GM12878 (cell line): ENCODE measurements at regions not wholly inside any gene's neighbourhood (a gene's known extent, or its start where the extent isn't known, plus 50 kb on each side); places are given as distances from the start of the nearest gene placed in this dataset.

Source experiments
- ATAC-seq: fragments of 200-7000 bp; cut with Tn5 transposase; 3 replicates; pipeline ENCODE4 v1.9.1; 2020; ENCODE audit warnings: mild to moderate bottlenecking, moderate library complexity
- BruUV-seq: library from RNA; stranded (reverse); fragments of 400-500 nt; replicated peaks from 2 replicates; lab custom pipeline; 2021; lab: Mats Ljungman, UMichigan
- CTCF ChIA-PET: fragments of 300-600 bp; sonication (Branson Sonifier 250); formaldehyde crosslinking; extraction: SDS; loops from one replicate; lab custom pipeline; 2021; ENCODE audit warnings: inconsistent platforms; lab: Yijun Ruan, JAX
- POLR2A ChIA-PET: fragments of 350-600 bp; formaldehyde crosslinking; extraction: SDS; loops from one replicate; lab custom pipeline; 2021; ENCODE audit warnings: inconsistent platforms; lab: Charles Lee
- RAD21 ChIA-PET: fragments of 300-600 bp; sonication (Branson Sonifier 250); formaldehyde crosslinking; loops from one replicate; lab custom pipeline; 2023; ENCODE audit warnings: antibody characterized with exemption; ENCODE audit not compliant: unreplicated experiment; lab: Charles Lee
- SMC1A ChIA-PET: fragments of 300-600 bp; sonication (Branson Sonifier 250); formaldehyde crosslinking; loops from one replicate; lab custom pipeline; 2023; ENCODE audit not compliant: unreplicated experiment, uncharacterized antibody; lab: Charles Lee
- DNase-seq: peaks from one replicate; pipeline ENCODE4 v3.0.0-alpha.2; 2011; ENCODE audit warnings: low read depth, low spot score
- FAIRE-seq: peaks from 3 replicates; lab custom pipeline; 2011; peaks lifted over from hg19 to GRCh38; lab: Jason Lieb, UNC
- H2AFZ ChIP-seq: 2 replicates; pipeline ENCODE4 v1.6.0; 2011; ENCODE audit warnings: low read depth, low read length, control low read depth; ENCODE audit not compliant: control insufficient read depth
- H3K27ac ChIP-seq: 2 replicates; pipeline ENCODE4 v1.5.1; 2011; ENCODE audit warnings: control low read depth; ENCODE audit not compliant: control insufficient read depth, insufficient read depth
- H3K27me3 ChIP-seq, 2 experiments: replicated peaks in 1 of 2; 2 replicates each; pipeline versions ENCODE4 v1.6.0 to v1.6.1; 2011; ENCODE audit warnings: low read length in 1 of 2; ENCODE audit not compliant: control insufficient read depth in 2 of 2, insufficient read depth in 2 of 2
- H3K36me3 ChIP-seq, 2 experiments: 2 replicates each; pipeline ENCODE4 v1.5.1; 2011; ENCODE audit warnings: low read length in 1 of 2; ENCODE audit not compliant: control insufficient read depth in 2 of 2, insufficient read depth in 2 of 2
- H3K4me1 ChIP-seq: 2 replicates; pipeline ENCODE4 v1.6.1; 2011; ENCODE audit warnings: mild to moderate bottlenecking, low read length, moderate library complexity, mixed read lengths; ENCODE audit not compliant: control insufficient read depth, insufficient read depth
- H3K4me2 ChIP-seq: 2 replicates; pipeline ENCODE4 v1.6.0; 2011; ENCODE audit warnings: control low read depth; ENCODE audit not compliant: control insufficient read depth, insufficient read depth
- H3K4me3 ChIP-seq: fragments of 200-600 bp; sonication (generic); 2 replicates; pipeline ENCODE4 v1.5.1; 2016
- H3K79me2 ChIP-seq: 2 replicates; pipeline ENCODE4 v1.6.0; 2011; ENCODE audit warnings: low read length; ENCODE audit not compliant: control insufficient read depth, insufficient read depth
- H3K9ac ChIP-seq: 2 replicates; pipeline ENCODE4 v1.8.0; 2011; ENCODE audit warnings: low read length, control low read depth, mixed read lengths; ENCODE audit not compliant: control insufficient read depth, insufficient read depth
- H3K9me3 ChIP-seq: replicated peaks from 3 replicates; pipeline ENCODE4 v1.5.1; 2011; ENCODE audit warnings: mild to moderate bottlenecking, low read length; ENCODE audit not compliant: control insufficient read depth, insufficient read depth
- H4K20me1 ChIP-seq: 2 replicates; pipeline ENCODE4 v1.6.0; 2011; ENCODE audit not compliant: control insufficient read depth, insufficient read depth
- ATF7 ChIP-seq: fragments of 450-650 bp; IDR thresholded peaks from 2 replicates; pipeline ENCODE4 v1.6.1; 2016; ENCODE audit warnings: low read depth, mild to moderate bottlenecking
- CBFB ChIP-seq: IDR thresholded peaks from 2 replicates; pipeline ENCODE4 v1.6.1; 2016; ENCODE audit warnings: antibody characterized with exemption, low read depth
- CBX5 ChIP-seq: sonication (generic); IDR thresholded peaks from 2 replicates; pipeline ENCODE4 v1.6.1; 2016; ENCODE audit warnings: low read depth, moderate library complexity, mild to moderate bottlenecking, inconsistent platforms
- ELK1 ChIP-seq: IDR thresholded peaks from 2 replicates; pipeline ENCODE4 v1.6.1; 2012; ENCODE audit warnings: low read depth, low read length, improper control_type of control experiment
- KAT2A ChIP-seq: conservative IDR thresholded peaks from 2 replicates; pipeline ENCODE4 v1.6.1; 2011; ENCODE audit warnings: low read depth, low read length; ENCODE audit not compliant: control insufficient read depth
- MYB ChIP-seq: fragments of 150-350 bp; IDR thresholded peaks from 2 replicates; pipeline ENCODE4 v1.6.1; 2014; ENCODE audit warnings: mild to moderate bottlenecking, low read depth, low read length, borderline replicate concordance
- NFYA ChIP-seq: IDR thresholded peaks from 2 replicates; pipeline ENCODE4 v1.6.1; 2011; ENCODE audit warnings: low read depth, mild to moderate bottlenecking, low read length, improper control_type of control experiment, borderline replicate concordance
- SMAD5 ChIP-seq: IDR thresholded peaks from 2 replicates; pipeline ENCODE4 v1.6.1; 2016; ENCODE audit warnings: antibody characterized with exemption, low read depth
- TCF7 ChIP-seq: IDR thresholded peaks from 2 replicates; pipeline ENCODE4 v1.6.1; 2014; ENCODE audit warnings: antibody characterized with exemption, borderline replicate concordance
- WRNIP1 ChIP-seq: IDR thresholded peaks from 2 replicates; pipeline ENCODE4 v1.6.1; 2011; ENCODE audit warnings: low read depth, low read length, improper control_type of control experiment, borderline replicate concordance
- ZBTB11 ChIP-seq: fragments of 450-650 bp; formaldehyde crosslinking; IDR thresholded peaks from 2 replicates; pipeline ENCODE4 v1.5.0; 2022; ENCODE audit warnings: mild to moderate bottlenecking, missing genetic modification characterization
- ZNF207 ChIP-seq: fragments of 450-650 bp; IDR thresholded peaks from 2 replicates; pipeline ENCODE4 v1.6.1; 2014; ENCODE audit warnings: antibody characterized with exemption, mild to moderate bottlenecking, borderline replicate concordance
- ZNF217 ChIP-seq: fragments of 450-650 bp; IDR thresholded peaks from 2 replicates; pipeline ENCODE4 v1.6.1; 2017; ENCODE audit warnings: antibody characterized with exemption, mild to moderate bottlenecking
- WGBS: methylation state at CpG from one replicate; pipeline ENCODE4 v1.1.6; 2016; ENCODE audit warnings: low lambda C conversion rate; ENCODE audit not compliant: insufficient replicate concordance, insufficient coverage; ENCODE audit errors: missing lambda C conversion rate; 5-methylcytosine and 5-hydroxymethylcytosine counted together
- in situ Hi-C: fragments of 300-500 bp; cut with MboI; formaldehyde crosslinking; loops from 9 replicates; pipeline ENCODE4 v1.14.3; 2018; ENCODE audit warnings: mixed read lengths
- intact Hi-C: fragments of 100-400 bp; cut with micrococcal nuclease; formaldehyde crosslinking; loops from one replicate; pipeline ENCODE4 v1.14.2; 2022; ENCODE audit not compliant: unreplicated experiment
- TF ChIP-seq, protein P1 (sequence below): fragments of 450-650 bp; IDR thresholded peaks from 2 replicates; pipeline ENCODE4 v1.6.1; 2017; ENCODE audit warnings: borderline replicate concordance

DNA sequence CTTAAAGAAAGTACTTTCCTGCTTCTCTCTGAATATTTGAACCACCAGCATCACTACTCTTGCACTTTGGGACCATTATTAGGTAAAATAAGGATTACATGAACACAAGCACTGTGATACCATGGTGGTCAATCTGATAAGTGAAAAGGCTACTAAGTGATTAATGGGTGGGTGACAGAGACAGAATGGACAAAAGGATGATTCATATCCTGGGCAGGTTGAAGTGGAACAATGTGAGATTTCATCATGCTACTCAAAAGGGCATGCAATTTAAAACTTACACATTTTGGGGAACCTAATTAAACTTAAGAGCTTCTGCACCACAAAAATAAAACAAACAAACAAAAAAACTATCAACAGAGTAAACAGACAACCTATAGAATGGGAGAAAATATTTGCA is 172.0 kb upstream of the CD96 start:
- in situ Hi-C loops = no loop called here
- TF ChIP-seq ATF7 (no peak), ZNF217 (no peak), WRNIP1 (no peak), CBX5 (no peak), MYB (no peak), ZNF207 (no peak), NFYA (no peak), KAT2A (no peak), TCF7 (no peak), SMAD5 (no peak)
- TF ChIP-seq, all 136 proteins: peak for 0
- ChIA-PET SMC1A (no interaction called here), CTCF (no interaction called here), RAD21 (no interaction called here), POLR2A (no interaction called here)
- H3K4me1 ChIP-seq = no peaks in the 10 kb centered on the region
- H3K36me3 ChIP-seq = no peaks in the 10 kb centered on the region
- intact Hi-C loops = no loop called here
- DNase-seq (no peak), ATAC-seq (no peak), FAIRE-seq (no peak)
- no peak overlapping the region for H3K4me3 ChIP-seq
- H4K20me1 ChIP-seq = no peaks in the 10 kb centered on the region
- no peak overlapping the region for H2AFZ ChIP-seq
- no peak overlapping the region for H3K4me2 ChIP-seq
- BruUV-seq = no TSS peak
- no peaks in the 10 kb centered on the region for H3K9me3 ChIP-seq
- H3K9ac ChIP-seq = no peak overlapping the region
- H3K27me3 ChIP-seq = no peaks in the 10 kb centered on the region
- H3K27ac ChIP-seq = no peak overlapping the region
- no peaks in the 10 kb centered on the region for H3K79me2 ChIP-seq

DNA sequence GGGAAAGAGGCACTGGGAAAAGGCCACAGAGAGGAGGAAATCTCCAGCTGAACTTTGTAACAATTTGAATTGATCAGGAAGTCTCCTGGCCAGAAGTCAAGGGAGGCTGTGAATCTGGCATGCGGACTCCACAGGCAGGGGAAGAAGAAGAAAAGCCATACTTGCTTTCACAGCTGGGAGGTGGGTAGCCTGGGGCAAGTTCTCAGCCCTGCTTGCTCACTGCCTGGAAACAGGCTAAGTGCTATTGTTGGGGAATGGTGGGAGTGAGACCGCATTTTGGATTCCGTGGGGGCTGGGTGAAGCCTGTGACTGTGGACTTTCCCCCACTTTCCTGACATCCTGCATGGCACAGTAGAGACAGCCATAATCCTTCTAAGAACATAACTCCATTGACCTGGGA is 168.8 kb upstream of the CD96 start:
- 56% methylated on average over 3 of the region's 3 CpGs for WGBS
- H3K27ac ChIP-seq = no peak overlapping the region
- in situ Hi-C loops = no loop called here
- ATAC-seq = no peak
- POLR2A ChIA-PET = no interaction called here
- no peaks in the 10 kb centered on the region for H3K79me2 ChIP-seq
- RAD21 ChIA-PET = no interaction called here
- FAIRE-seq = no peak
- no peaks in the 10 kb centered on the region for H3K9me3 ChIP-seq
- H3K4me2 ChIP-seq = no peak overlapping the region
- BruUV-seq = no TSS peak
- H3K36me3 ChIP-seq = no peaks in the 10 kb centered on the region
- H3K27me3 ChIP-seq = no peaks in the 10 kb centered on the region
- intact Hi-C loops = no loop called here
- H3K4me1 ChIP-seq = no peaks in the 10 kb centered on the region
- H4K20me1 ChIP-seq = no peaks in the 10 kb centered on the region
- no peak for DNase-seq
- H2AFZ ChIP-seq = no peak overlapping the region
- H3K4me3 ChIP-seq = no peak overlapping the region
- SMC1A ChIA-PET = no interaction called here
- no peak overlapping the region for H3K9ac ChIP-seq
- CTCF ChIA-PET = no interaction called here
- TF ChIP-seq, protein P1, sequence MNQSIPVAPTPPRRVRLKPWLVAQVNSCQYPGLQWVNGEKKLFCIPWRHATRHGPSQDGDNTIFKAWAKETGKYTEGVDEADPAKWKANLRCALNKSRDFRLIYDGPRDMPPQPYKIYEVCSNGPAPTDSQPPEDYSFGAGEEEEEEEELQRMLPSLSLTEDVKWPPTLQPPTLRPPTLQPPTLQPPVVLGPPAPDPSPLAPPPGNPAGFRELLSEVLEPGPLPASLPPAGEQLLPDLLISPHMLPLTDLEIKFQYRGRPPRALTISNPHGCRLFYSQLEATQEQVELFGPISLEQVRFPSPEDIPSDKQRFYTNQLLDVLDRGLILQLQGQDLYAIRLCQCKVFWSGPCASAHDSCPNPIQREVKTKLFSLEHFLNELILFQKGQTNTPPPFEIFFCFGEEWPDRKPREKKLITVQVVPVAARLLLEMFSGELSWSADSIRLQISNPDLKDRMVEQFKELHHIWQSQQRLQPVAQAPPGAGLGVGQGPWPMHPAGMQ = no peak
- TF ChIP-seq ELK1 = no peak
- TF ChIP-seq TCF7 = no peak
- TF ChIP-seq CBFB = no peak
- TF ChIP-seq ZBTB11 (CRISPR knock-in tag) = no peak
